Ammon's horn (tissue), 1 donor: ENCODE measurements at regions not wholly inside any gene's neighbourhood (a gene's known extent, or its start where the extent isn't known, plus 50 kb on each side); places are given as distances from the start of the nearest gene placed in this dataset.

Experiments
- DNase-seq: peaks from one replicate; pipeline ENCODE4 v3.0.0-alpha.2; 2016; ENCODE audit warnings: low spot score

DNA sequence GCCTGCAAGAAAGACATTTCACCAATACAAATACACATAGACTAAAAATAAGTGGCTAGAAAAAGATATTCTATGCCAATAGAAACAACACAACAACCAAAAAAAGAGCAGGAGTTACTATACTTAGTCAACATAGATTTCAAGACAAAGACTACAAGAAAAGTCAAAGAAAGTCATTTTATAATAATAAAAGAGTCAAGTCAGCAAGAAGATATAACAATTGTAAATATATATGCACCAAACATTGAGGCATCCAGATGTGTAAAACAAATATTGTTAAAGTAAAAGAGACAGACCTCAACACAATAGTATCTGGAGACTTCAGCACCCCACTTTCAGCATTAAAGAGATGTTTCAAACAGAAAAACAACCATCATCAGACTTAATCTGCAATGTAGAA is 104.6 kb downstream of the AMY1C start:
- no peak for DNase-seq

DNA sequence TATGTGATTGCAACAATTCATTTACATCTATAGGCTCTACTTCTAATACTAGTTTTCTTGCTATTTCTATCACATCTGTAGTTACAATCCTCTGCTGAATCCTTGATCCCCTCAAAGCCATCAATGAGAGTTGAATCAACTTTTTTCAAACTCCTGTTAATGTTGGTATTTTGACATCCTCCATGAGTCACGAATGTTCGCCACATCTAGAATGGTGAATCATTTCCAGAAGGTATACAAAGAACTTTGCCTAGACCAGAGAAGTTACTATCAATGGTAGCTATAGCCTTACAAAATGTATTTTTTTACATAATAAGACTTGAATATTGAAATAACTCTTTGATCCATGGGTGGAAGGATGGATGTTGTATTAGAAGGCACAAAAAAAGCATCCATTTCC is 110.0 kb downstream of the AMY1C start:
- no peak for DNase-seq

DNA sequence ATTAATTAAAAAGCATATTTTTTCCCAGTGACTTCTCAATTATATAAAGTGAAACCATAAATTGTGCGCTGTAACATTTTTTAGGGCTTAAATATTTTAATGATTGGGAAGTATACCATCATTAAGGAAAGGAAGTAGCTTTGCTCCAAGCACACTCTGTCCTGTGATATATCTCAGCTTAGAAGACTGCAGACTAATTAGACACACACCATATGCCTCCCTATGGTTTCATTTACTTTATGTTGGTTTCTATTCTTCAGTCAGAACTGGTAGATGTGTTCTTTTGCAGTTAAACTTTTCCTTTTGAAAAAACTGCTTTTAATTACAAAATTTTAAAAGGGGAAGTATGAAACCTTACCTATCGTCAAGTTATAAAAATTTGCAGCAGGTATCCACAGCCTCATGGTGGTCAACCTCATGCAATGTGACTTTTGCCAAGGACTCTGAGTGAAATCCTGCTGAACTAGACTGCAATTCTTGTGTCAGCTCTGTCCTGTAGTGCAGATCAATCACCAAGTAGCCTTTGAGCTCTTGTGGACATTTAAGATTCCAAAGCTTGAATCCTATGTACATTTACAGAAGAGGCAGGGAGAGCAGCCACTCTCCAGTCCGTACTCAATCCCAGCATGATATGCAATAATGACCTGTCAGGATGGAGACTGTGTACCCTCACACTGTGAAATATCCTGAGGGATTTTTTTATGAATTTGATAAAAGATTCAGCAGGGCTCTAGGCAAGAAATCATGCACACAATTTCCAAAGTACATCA is 149.1 kb downstream of the AMY1C start:
- no peak for DNase-seq

DNA sequence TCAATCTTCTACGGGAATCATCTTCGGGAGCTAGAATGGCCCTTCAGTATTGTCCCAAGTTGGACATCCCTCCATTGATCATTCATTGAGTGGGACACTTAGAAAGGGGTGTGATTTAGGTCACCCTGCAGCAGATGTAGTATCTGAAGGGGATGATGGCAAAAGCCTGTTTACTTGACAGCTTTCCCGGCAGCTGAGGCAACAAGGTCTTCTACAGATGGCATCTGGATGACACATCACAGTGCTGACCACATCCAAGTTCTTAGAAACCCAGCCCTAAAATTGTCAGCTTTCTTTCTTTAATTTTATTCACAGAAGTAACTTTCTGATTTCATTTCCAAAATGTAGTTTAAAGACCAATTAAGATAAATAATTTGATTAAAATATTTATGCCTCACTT is 150.3 kb downstream of the AMY1C start:
- DNase-seq = no peak

DNA sequence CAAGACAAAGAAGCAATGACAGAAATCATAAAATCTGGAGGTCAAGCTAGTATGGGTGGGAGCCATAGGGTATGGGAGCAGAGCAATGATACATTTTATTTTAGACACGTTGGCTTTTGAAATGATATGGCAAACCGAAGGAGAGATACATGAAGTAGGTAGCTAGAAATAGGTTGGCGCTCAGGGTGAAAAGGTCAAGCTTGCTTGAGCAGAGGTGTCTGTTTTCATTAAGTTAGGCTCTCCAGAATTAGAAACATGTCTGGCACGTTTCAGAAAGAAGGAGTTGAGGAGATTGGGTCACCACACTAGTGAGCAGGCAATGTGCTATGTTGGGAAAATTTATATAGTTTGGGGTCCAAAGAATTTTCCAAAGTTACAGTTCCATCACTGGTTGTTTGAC is 151.4 kb downstream of the AMY1C start:
- DNase-seq = no peak

DNA sequence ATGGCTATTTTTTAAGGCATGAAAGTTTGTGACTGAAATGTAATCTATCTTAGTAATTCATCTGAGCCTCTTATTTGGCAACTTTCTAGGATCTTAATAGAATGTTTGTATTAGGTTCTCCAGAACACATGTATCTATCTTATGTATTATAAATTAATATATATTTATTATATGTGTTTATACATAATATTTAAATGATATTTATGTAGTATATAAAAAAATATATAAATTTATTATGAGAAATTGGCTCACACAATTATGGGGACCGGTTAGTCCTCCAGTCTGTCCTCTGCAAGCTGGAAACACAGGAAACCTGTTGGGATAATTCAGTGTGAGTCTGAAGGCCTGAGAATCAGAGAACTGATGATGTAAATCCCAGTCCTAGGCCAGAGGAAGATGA is 155.7 kb downstream of the AMY1C start:
- DNase-seq = no peak

DNA sequence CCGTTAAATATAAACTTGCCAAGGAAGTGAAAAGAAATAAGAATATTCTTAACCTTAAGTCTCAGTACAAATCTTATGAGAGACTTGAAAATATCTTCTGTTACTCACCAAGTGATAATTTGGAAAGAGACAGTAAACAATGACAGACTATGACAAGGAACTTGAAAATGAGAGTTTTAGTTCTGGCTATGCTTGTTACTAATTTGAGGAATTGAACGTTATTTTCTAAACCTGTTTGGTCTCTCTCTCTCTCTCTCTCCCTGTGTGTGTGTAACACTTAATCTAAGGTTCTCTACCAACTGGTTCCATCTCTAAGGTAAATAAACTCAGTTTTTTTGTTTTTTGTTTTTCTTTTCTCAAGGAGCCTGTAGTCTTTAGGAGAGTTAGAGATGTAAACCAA is 161.8 kb downstream of the AMY1C start:
- no peak for DNase-seq

DNA sequence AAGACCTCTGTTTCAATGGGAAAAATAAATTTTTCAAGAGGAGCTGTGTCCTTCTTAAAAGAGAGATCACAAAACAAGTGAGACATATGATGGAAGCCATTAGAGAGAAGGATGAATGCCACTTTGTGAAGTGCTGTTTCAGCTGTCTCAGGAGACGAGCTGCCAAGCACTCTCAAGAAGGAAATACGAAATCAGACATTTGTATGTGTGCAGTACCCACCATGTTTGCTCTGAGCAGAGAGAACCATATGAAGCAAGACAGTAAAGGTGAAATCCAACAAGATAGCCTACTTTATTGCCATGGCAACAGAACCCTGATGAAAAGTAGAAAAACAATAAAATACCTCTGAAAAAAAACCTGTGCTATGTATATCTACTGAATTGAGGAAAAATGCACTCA is 168.1 kb downstream of the AMY1C start:
- no peak for DNase-seq

DNA sequence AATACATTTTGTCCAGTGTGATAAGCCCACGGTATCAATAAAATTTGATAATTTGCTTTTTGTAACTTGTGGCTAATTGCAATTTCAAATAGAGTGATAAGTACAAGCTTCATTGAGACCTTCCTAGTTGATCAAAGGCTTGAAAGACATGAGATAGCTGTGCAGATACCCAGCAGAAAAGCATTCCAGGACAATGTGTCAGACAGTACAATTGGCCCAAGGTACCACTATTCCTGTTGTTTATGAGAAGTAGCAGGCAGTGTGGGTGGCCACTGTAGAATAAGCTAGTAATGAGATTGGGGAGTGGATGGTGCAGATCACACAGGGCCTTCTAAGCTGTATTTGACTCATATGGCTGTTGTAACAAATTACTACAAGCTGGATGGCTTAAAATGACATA is 182.2 kb downstream of the AMY1C start:
- no peak for DNase-seq

DNA sequence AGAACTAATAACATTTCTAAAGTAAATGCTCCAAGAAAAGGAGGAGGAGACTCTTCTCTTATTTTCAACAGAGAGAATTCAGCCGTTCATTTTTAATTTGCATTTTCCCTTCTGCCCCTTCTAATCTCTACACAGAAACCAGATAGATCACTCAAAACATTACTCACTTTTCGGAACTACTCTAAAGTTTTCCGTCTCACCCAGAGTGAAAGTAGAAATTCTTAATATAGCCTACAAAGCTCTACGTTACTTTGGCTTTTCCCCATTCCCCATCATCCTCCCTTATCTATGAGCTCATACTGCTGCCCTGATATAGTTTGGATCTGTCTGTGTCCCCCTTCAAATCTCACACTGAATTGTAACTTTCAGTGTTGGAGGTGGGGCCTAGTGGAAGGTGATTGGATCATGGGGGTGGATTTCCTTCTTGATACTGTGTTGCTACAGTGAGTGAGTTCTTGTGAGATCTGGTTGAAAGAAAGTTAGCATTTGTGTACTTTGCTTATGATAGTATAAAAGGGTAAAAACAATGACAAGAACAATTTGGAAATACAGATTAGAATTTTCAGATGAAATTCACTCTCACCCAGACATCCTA is 188.2 kb downstream of the AMY1C start:
- DNase-seq = no peak

DNA sequence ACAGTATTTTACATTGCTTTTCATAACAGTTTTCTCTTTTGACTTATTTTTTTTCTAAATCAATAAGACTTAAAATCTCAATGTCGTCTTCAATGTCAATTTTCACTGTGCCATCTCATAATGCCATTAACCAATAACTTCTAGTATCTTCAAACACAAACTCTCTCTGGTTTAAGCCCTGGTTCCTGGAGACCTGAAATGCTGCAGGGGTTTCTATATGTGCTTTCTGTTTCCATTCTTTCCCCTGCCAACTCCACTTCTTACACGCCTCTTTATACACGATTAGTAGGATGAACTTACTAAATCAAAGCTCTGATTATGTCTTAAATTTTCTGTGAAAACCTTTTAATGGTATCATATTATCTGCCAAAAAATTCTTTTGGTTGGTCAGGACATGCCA is 191.4 kb downstream of the AMY1C start:
- no peak for DNase-seq

DNA sequence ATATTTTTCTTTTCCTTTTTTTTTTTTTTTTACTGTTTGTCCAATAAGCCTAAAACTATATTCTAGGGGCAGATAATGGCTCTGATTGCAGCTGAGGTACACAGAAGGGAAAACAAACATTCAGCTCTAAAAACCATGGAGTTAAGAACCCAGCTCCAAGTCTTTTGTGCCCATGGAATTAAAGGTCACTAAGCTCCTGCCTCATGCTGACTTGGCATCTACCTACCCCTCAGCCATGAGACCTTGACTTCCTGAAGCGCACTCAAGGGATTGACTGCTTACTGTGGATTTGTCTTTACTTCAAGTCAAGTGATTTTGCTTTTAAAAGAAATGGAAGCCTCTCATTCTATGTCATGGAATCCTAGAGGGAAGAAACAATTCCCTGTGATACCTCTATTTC is 192.3 kb downstream of the AMY1C start:
- no peak for DNase-seq

DNA sequence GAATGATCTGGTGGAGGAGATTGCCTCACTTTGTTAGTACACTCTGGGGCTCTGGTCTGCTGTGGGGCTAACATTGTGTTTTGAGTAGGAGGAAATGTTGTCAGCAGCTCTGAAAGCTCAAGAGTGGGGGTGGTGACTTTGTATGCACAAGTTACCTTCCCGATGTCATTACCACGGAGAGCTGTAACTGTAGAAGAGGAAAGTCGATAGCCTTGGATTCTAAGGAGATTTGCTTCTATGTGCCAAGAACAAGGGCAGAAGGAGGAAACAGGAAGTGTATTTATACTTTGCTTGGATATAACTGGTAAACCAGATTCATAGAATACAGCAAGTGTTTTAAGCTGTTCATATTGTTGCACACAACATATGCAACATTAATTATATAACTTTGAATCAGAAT is 196.1 kb downstream of the AMY1C start:
- no peak for DNase-seq

DNA sequence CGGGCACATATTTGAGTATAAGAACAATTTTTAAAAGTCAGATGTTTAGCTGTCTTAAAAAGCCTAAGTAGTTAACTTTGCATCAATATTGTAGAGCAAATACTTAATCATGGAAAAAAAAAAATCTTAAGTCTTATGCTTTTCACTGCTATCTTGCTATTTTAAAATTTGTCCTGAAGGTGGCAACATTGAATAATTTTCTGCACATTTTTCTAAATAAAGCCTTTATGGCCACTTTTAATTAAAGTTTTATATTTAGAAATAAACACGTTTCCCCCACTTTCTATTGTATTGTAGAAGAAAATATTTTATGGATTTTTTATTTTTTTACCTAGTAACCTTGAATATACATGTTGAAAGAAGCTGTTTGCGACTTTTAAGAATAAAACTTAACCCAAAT is 198.8 kb downstream of the AMY1C start:
- no peak for DNase-seq

DNA sequence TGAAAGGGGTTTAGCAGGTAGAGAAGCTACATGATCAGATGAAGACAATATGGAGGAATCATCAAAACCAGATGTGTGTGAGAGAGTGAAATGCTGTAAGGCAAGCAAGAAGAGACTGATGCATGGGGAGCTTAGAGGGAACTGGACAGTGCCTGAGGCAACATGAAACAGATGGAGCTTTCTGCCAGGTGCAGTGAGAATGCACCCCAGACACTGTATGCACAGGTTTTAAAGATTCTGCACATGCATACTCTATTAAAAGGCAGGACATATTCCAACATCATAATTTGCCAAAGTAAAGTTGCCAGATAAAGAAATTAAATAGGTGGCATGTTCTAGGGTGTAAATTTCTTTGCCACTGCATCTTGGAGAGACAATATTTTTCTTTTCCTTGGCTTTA is 200.1 kb downstream of the AMY1C start:
- no peak for DNase-seq

DNA sequence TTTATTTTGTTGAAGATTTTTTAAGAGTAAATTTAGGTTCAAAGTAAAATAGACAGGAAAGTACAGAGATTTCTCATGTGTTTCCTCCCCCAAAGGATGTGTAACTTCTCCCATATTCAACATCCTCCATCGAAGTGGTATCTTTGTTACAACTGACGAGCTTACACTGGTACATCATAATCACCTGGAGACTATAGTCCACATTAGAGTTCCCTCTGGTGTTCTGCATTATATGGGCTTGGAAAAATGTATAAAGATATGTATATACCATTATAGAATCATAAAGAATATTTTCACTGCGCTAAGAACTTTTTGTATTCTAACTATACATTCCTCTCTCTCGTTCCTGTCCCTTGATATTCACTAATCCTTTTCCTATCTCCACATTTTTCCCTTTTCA is 203.7 kb downstream of the AMY1C start:
- no peak for DNase-seq

DNA sequence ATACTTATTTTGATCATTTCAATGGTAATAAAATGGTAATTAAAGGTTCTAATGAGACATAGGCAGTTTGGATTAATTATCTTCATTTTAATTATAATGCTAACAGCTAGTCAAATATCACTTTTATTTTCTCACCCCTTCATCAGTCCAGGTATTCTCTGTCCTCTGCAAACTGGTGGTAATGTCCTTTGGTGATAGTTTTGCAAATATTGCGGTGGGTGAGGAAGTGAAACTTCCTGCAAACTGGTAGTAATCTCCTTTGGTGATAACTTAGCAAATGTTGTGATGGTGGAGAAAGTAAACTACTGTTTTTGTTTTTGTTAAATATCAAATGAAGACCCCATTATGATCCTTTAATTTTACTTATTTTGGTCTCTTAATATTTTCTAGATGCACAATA is 209.0 kb downstream of the AMY1C start:
- no peak for DNase-seq

DNA sequence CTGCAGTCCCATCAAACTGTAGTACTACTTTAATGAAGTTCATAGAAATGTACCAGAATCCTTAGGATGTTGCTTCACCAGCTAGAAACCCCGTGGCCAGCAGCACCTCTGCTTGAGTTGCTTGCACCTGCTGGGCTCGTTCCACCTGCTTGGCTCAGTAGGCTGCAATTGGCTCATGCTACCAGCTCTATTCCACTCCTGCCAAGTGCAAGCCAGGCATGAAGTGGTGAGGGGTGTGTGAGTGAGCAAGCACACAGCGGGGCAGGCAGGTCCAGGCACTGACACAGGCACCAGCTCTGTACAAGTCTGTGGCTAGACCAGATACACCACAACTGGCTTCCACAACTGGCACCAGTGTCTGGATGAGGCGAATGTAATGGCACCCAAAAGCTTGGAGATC is 209.9 kb downstream of the AMY1C start:
- DNase-seq = no peak

DNA sequence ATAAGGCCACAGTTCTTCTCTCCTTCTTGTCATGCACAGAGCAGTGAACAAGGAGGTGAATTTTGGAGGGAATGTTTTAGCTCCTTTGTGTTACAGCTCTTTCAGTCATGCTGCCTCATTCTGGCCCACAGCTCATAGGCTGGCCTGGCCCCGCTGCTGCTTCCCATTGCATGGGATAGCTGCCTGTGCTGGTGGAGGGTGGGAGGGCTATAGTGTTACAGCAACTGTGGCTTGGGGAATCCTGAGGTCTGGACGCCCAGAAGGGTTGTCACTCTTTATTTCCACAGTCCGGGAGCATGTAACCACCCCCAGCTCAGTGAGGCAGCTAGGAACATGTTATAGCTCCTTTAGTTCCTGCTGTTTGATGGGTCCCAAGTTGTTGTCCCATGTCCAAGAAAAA is 210.3 kb downstream of the AMY1C start:
- DNase-seq = no peak

DNA sequence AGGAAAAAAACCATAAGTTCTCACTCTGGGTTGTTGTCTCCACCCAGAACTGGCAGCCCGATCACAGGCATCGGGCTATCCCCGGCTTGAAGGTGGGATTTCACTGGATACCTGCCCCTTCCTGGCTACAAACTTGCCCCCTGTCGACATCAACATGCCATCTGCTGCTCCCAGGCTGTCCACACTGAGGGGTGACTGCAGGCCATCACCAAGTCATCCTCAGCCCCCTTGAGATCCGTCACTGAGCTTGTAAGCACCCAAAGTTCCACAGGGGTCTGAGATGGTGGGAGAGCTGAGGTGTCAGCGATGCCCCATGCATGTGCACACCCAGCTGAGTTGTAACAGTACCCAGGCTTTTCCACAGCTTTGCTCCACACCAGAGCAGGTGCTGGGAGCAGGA is 211.0 kb downstream of the AMY1C start:
- DNase-seq = no peak

DNA sequence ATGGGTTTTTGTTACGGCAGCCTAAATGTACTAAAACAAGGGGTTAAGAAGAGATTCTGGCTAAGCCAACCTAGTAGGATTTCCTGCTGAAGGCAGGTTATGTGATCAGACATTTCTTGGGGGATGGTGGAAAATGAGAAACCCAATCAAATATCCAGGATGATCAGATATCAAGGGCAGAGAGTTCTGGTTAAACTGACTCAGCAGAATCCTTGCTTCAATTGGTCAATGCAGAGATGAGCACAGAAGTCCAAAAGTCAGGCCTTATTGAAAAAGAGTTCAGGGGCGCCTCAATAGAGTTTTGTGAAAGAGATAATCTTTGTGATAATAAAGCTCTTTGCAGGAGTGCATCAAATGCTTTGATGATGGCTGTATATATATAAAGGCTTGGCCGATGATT is 237.1 kb downstream of the AMY1C start:
- no peak for DNase-seq

DNA sequence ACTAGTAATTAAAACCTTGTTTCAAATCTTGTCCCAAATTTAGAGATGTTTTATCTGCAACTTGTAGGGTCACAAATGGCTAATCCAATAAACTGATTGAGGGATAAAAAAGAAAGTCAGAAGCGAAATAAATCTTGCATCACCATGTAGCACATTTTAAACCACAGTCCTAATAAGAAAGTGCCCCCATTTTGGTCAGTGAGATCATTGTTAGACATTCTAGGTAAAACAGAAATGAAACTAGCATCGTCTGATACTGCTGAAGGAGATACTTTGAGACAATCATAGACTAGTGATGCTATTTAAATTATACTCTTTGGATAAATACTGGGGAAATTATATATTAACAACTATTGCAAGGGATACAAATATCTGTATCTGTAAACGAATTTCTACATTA is 247.9 kb downstream of the AMY1C start:
- no peak for DNase-seq

DNA sequence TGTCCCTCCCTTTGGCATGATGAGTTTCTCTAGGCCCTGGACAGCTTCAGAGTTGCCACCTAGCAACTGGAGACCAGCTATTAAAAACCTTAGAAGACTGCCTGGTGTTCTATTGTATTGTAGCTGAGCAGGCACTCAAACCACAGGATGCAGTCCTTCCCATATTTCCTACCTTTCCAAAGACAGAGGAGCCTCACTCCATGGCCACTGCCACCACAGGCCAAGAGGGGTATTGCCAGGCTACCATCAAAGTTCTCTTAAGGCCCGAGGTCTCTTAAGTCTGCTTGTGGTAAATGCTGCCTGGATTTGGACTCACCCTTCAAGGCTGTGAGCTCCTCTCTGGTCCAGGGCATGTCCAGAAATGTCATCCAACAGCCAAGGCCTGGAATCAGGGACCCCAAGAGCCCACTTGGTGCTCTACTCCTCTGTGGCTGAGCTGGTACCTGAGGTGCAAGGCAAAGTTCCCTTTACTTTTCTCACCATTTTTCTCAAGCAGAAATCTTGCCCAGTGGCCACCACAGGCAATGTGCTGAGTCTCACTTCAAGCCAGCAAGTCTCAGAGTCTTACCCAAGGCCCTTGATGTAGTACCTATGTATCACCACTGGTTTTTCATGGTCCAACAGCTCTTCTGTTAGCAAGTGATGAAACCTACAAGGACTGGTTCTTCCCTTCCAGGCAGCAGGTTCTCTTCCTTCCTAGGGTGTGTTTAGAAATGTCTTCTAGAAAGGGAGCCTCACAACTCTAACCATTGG is 269.4 kb downstream of the AMY1C start:
- no peak for DNase-seq

DNA sequence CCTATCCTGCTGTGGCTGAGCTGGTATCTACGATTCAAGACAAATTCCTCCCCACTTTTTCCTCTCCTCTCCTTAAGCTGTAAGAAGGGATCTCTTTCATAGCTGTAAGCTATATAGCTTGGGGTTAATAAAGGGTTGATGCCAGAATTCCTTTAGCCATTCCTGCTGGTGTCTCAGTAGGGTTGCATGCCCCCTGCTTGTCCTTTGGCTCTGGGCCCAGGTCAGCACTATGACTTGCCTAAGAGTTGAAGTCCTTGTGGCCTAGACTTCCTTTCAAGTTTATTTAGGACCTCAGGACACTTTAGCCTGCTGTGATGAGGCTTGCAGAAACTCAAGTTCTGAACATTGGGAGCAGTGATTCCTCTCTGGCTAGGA is 270.0 kb downstream of the AMY1C start:
- DNase-seq = no peak
